Testis (tissue), 2 donors: ENCODE measurements at regions not wholly inside any gene's neighbourhood (a gene's known extent, or its start where the extent isn't known, plus 50 kb on each side); places are given as distances from the start of the nearest gene placed in this dataset.

ENCODE experiments used
- DNase-seq: peaks from one replicate; pipeline ENCODE4 v3.0.0-alpha.2; 2019
- H3K27ac ChIP-seq, 2 donors: fragments of 200-600 bp; sonication (generic); one replicate each; pipeline ENCODE4 v1.5.1; 2019
- H3K27me3 ChIP-seq: fragments of 200-600 bp; sonication (generic); one replicate; pipeline ENCODE4 v1.5.1; 2019
- H3K36me3 ChIP-seq: fragments of 200-600 bp; sonication (generic); one replicate; pipeline ENCODE4 v1.5.1; 2017; ENCODE audit warnings: low read depth; ENCODE audit errors: missing control alignments
- H3K4me1 ChIP-seq: fragments of 200-600 bp; sonication (generic); one replicate; pipeline ENCODE4 v1.5.1; 2019
- H3K4me3 ChIP-seq, 2 donors: fragments of 200-600 bp; sonication (generic); one replicate each; pipeline ENCODE4 v1.5.1; 2017 to 2019
- H3K9me3 ChIP-seq: fragments of 200-600 bp; sonication (generic); one replicate; pipeline ENCODE4 v1.5.1; 2017
- CTCF ChIP-seq, 3 experiments: fragments of 450-650 bp in 2 of 3; fragments of 200-600 bp in 1 of 3; sonication (generic) in 1 of 3; IDR thresholded peaks; one replicate each; pipeline ENCODE4 v1.5.1; 2016 to 2019; ENCODE audit warnings: antibody characterized with exemption in 3 of 3, mild to moderate bottlenecking in 2 of 3, moderate library complexity in 1 of 3
- POLR2A ChIP-seq: fragments of 450-650 bp; IDR thresholded peaks from one replicate; pipeline ENCODE4 v1.6.1; 2017; ENCODE audit warnings: antibody characterized with exemption, mild to moderate bottlenecking, moderate library complexity
- WGBS, 2 donors: methylation state at CpG; one replicate each; pipeline ENCODE4 v1.1.5; 2018; 5-methylcytosine and 5-hydroxymethylcytosine counted together
- intact Hi-C: fragments of 100-400 bp; cut with DNase I; formaldehyde crosslinking; loops from one replicate; pipeline ENCODE4 v1.15.1; 2023; ENCODE audit warnings: low total_unique reads

DNA sequence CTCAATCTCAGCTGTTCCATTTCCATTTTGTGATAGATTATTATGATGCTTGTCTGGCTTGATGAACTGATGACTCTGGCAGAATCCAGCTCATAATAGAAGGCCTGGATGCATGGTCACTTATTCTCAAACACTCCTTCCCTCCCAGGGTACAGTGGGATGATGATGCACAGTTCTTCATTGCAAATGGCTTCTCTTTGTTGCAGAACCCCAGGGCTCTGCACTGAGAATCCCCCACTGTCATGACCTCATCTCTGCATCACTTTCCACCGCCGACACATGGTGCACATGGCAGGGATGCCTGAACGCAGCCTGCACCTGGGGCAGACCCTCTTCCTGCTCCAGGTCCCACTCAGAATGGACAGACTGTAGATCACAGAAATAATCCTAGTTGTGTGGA, 515.6 kb upstream of the NR2F2 start:
- no peaks in the 10 kb centered on the region for H3K27me3 ChIP-seq
- TF ChIP-seq CTCF (IDR thresholded peaks at IDR 0.05) (no peak), POLR2A (no peak)
- 94% methylated on average over 3 of the region's 3 CpGs; no CpG with 5 or more reads in 1 of the 2 donors for WGBS, 2 donors

GRCh38 chr15:95816591-95816990, 513.9 kb upstream of the NR2F2 start:
- H3K27me3 ChIP-seq = no peaks in the 10 kb centered on the region
- 95 to 99% methylated on average over 4 of the region's 4 CpGs for WGBS, 2 donors
- intact Hi-C loops = no loop called here
- no peak overlapping the region for H3K4me3 ChIP-seq
- no peaks in the 10 kb centered on the region for H3K36me3 ChIP-seq
- TF ChIP-seq POLR2A = no peak
- TF ChIP-seq CTCF (IDR thresholded peaks at IDR 0.05) = no peak
- H3K27ac ChIP-seq = no peak overlapping the region
- DNase-seq = no peak
- H3K9me3 ChIP-seq = no peaks in the 10 kb centered on the region
- no peaks in the 10 kb centered on the region for H3K4me1 ChIP-seq

More for the DNA sequence above, 515.6 kb upstream of the NR2F2 start:
- no peak for DNase-seq
- H3K27ac ChIP-seq = no peak overlapping the region
- intact Hi-C loops = no loop called here
- H3K4me3 ChIP-seq = no peak overlapping the region
- no peaks in the 10 kb centered on the region for H3K36me3 ChIP-seq
- no peaks in the 10 kb centered on the region for H3K9me3 ChIP-seq
- H3K4me1 ChIP-seq = no peaks in the 10 kb centered on the region

DNA sequence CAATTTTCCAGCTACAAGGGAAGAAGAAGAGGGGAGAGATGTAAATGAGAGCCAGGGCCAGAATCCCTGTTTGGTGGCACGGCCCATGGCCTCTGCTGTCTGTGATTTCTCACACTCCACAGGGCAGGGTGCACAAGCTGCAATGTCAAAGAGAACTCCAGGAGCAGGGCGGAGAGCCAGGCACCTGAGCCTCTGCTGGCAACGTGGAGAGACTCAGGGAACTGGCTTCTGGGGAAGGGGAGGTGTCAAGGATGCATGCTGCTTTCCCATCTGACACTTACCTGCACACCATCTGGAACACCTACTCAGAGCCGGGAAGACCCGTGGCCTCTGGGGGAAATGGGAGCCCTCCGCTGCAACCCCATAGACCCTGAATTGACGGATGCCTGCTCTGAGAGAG, 507.5 kb upstream of the NR2F2 start:
- H3K27ac ChIP-seq = no peak overlapping the region
- 90 to 91% methylated on average over 6 to 7 of the region's 7 CpGs for WGBS, 2 donors
- H3K36me3 ChIP-seq = no peaks in the 10 kb centered on the region
- H3K9me3 ChIP-seq = no peaks in the 10 kb centered on the region
- no peak for TF ChIP-seq POLR2A
- no peak for TF ChIP-seq CTCF (IDR thresholded peaks at IDR 0.05)
- no peak overlapping the region for H3K4me3 ChIP-seq
- H3K4me1 ChIP-seq = no peaks in the 10 kb centered on the region
- DNase-seq = no peak
- intact Hi-C loops = no loop called here
- H3K27me3 ChIP-seq = no peaks in the 10 kb centered on the region

DNA sequence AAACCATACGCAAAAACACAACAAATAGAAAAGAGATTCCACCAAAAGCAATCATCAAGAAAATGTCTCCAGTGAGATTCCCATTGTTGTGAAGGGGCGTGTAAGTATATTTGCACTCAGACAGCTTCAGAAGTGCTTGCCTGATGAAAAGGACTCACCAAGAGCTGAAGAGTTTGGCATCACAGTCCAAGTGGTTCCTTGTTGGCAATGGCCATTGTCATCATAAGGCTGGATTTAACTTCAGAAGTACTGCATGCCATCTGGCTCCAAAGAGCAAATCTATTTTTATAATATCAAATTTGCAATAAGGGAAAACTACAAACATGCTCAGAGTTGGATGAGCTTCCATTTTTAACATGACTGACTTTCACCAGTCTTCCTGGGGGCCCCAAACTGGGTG, 505.3 kb upstream of the NR2F2 start:
- 92 to 94% methylated on average over 2 of the region's 2 CpGs for WGBS, 2 donors
- Histone ChIP-seq H3K4me1 (no peaks in the 10 kb centered on the region), H3K36me3 (no peaks in the 10 kb centered on the region), H3K27me3 (no peaks in the 10 kb centered on the region), H3K9me3 (no peaks in the 10 kb centered on the region), H3K4me3 (no peak overlapping the region), H3K27ac (no peak overlapping the region)
- intact Hi-C loops = no loop called here
- no peak for DNase-seq
- TF ChIP-seq POLR2A (no peak), CTCF (IDR thresholded peaks at IDR 0.05) (no peak)

GRCh38 chr15:95825671-95826411, 504.7 kb upstream of the NR2F2 start:
- no peak for TF ChIP-seq CTCF (IDR thresholded peaks at IDR 0.05)
- no peak for TF ChIP-seq POLR2A
- no peak for DNase-seq
- no peaks in the 10 kb centered on the region for H3K36me3 ChIP-seq
- no peak overlapping the region for H3K4me3 ChIP-seq
- no peak overlapping the region for H3K27ac ChIP-seq
- no peaks in the 10 kb centered on the region for H3K9me3 ChIP-seq
- intact Hi-C loops = no loop called here
- H3K4me1 ChIP-seq = no peaks in the 10 kb centered on the region
- WGBS, 2 donors = 62 to 65% methylated on average over 7 to 8 of the region's 8 CpGs
- H3K27me3 ChIP-seq = no peaks in the 10 kb centered on the region
